Stimulated activated CD4-positive, alpha-beta T cell treated with anti-CD3 and anti-CD28 coated beads, Interleukin-12 subunit alpha, Interleukin-12 subunit beta, amount 100 ng/mL, for 24 hours (primary cell): ENCODE measurements at regions not wholly inside any gene's neighbourhood (a gene's known extent, or its start where the extent isn't known, plus 50 kb on each side); places are given as distances from the start of the nearest gene placed in this dataset.

Experiments used
- DNase-seq, 2 experiments: peaks; one replicate each; pipeline ENCODE4 v3.0.0-alpha.2; 2020; ENCODE audit warnings: low read depth in 2 of 2

DNA sequence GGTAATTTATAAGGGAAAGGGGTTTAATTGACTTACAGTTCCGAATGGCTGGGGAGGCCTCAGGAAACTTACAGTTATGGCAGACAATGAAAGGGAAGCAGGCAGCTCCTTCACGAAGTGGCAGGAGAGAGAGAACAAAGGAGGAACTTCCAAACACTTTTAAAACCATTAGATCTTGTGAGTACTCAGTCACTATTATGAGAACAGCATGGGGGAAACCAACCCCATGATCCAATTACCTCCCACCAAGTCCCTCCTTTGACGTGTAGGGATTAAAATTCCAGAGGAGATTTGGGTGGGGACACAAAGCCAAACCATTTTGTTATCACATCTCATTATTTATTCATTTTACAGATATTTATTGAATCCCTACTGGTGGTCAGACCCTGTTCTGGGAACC lies 822.8 kb downstream of the GALC start:
- no peak for DNase-seq

DNA sequence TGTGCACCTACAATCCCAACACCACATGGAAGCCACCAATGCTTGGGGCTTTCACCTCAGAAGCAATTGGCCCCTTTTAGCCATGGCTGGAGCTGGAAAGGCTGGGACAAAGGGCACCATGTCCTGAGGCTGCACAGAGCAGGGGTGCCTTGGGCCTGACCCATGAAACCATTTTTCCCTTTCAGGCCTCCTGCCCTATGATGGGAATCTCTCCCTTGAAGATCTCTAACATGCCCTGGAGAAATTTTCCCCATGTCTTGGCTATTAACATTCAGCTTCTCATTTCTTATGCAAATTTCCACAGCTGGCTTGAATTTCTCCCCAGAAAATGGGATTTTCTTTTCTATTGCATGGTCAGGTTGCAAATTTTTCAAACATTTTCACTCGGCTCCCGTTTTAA lies 823.6 kb downstream of the GALC start:
- DNase-seq, result no peak

DNA sequence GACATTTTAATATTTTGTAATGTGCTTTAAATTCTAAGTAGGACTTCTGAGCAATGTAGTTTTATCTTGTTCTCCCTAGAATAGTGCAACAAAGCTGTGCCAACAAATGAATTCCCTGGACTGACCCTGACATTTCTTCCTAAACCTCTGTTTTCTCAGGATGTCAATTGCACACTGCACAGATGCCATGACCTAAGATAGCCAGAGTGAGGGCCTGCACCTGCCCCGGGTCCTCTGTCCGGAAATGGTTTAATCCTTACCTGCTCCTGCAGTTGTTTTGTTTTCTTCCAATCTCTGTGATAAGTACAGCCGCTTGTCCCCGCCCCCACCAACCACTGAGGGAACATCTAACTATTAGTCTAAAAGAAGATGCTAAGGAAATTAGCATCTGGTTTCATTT lies 831.5 kb downstream of the GALC start:
- no peak for DNase-seq

DNA sequence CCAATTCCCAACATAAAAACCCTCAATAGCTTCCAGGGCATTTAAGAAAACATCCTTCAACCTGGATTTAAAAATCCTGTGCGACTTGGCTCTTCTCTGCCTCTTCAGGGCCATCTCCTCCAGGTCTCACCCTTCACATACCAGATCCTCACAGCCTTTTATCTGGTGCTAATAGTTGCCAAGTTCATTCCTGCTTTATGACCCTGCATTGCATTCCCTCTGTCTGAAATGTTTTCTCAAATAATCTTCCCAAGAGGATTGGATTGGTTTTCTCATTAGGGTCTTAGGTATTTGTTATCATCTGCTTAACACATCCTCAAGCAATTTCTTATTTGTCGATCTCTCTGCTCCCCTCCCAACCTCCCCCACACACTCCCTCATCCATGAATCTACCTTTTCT lies 832.0 kb downstream of the GALC start:
- DNase-seq, result no peak

DNA sequence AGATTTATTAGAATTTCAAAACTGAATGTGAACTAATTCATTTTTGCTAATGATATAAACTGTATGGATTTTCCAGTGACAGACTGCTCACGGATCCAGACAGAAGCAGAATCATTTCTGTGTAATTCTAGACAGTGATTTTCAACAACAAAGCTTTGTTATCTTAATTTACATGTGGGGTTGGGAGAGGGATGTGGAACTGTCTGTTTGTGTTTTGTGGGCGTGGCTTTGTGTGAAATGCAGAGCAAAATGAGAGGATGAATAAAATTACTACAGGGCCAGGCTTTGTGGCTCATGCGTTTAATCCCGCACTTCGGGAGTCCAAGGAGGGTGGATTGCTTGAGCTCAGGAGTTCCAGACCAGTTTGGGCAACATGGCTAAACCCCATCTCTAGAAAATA lies 834.7 kb downstream of the GALC start:
- DNase-seq, result no peak

DNA sequence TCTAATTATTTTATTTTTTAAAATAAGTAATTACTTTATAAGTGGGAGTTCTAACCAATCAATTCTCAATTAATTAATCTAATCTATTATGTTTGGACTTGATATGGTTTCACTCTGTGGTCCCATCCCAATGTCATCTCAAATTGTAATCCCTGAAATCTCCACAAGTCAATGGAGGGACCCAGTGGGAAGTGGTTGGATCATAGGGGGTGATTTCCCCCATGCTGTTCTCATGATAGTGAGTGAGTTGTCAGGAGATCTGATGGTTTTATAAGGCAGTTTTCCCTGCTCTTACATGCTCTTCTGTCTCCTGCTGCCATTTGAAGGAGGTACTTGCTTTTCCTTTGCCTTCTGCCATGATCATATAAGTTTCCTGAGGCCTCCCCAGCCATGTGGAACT lies 836.1 kb downstream of the GALC start:
- DNase-seq, result no peak

DNA sequence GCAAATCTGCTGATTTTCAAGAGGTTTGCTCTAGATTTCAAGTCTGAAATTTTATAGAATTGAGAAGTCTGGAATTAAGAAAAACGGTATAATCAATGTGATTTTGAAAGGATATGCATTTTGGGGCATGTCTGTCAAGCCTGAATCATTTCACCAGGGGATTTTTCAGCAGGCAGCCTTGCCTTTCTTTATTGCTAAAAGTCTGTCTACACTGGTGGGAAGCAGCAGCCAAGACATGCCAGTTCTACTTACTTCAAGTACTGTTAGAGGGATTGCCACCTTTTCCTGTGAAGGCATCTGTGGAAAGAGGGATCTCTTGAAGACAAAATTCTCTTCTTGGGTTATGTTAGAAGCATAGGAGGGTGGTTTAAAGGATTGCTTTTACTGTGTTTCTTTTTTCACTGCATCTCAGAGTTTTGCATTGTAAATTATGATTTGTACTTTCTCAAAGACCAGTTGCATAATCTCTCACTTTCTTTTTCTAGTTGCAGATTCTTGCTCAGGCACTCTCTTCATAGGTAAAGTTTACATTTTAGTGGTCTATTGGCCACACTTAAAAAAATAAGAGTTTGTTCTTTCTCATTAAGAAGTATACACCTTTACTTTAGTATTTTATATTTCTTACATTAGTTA lies 837.0 kb downstream of the GALC start:
- DNase-seq, result no peak

DNA sequence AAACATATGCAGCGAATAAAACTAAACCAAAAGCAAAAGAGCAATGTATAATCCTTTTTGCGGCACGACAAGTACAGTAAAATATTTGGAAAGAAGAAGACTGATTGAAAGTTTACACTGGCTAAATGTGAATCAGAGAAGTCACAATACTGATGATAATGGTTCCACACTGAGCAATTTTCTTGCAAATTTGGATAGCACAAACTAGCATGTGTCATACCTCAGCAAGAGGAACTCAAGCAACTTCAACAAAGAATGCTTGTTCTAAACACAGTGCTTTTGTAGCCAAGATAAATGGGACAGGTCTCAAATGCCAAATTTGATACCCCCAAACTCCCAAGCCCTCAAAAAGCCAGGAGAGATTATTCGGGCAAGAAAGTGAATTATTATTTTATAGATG lies 839.1 kb downstream of the GALC start:
- no peak for DNase-seq

DNA sequence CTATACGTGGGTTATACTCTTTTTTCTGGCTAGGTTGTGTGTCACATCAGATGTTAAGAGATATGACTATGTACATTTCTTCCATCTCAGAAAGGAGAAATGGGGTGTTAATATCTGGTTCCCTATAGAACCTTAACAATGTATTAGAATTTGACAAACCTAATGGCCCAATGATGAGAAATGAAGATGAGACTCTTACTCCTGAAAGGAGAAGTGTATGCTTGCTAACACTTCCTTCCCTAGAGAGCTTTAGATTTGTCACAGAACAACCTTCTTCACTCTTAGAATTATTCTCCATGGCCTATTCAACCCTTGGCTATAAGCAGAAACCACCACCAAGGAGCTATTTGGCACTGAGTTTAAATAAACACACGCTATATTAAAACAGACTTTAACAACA lies 839.6 kb downstream of the GALC start:
- no peak for DNase-seq

DNA sequence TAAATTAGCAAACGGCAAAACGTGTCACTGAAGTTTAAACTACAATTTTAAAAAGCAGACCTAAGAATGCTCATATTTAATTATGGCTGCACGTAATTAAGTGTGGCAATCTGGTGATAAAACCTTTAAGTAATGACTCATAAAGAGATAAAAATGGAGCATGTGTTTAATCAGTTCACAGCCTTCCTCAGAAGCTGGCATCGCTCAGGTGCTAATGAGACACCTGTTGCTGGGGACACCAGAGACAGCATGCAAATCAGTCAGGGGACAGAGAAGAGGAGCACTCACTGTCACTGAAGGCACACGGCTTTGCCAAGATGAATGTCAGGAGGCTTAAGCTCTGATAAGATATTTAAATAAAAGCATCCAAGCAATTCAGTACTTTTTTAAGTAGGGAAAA lies 840.3 kb downstream of the GALC start:
- no peak for DNase-seq

DNA sequence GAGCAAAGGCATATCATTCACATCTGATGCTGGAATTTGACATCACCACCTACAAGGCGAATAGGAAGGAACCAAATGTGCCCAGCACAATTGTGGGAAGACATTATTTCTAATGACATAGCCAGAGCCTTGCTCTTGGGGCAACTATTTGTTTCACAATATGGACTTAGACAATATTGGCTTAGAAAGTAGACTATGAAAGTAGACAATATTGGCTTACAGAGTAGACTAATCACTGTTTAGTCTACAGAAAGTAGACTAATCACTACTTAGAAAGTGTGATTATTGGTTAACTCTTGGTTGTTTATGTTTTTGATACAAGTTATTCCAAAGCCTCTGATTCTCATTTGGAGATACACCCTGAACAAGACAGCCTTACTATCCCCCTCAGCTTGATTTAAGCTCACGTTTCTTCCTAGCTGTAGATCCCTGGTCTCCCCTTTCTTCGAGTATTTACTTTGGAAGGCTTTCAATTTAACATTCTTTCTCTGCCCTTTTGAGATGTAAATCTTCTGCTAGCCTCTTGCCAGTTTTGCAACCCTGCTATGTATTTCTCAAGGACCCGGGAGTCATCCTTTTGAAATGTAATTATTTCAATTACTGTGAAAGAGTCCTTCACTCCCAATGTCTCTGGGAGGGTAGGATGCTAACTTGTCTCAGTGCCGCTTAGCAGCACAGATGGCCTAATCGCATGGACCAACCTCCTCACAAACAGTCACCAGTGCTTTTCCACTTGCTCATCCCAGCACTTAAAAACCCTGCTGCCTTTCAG lies 843.2 kb downstream of the GALC start:
- DNase-seq, result no peak

DNA sequence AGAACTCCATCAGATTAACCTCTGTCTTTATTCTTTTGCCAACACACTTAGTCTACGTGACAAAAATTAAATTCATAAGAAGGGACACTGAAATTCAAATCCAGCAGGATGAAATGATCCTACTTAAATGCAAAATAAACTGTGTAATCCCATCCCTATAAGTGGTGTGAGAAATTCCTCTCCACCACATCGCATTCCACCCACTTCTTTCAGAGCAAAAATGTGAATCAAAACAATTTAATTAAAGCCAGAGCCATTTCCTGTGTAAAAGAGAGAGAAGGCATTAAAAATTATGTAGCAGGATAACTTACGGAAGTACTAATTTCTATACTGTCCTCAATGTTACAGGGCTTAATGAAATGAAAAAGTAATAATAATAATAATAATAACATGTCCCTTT lies 844.3 kb downstream of the GALC start:
- DNase-seq, result no peak

DNA sequence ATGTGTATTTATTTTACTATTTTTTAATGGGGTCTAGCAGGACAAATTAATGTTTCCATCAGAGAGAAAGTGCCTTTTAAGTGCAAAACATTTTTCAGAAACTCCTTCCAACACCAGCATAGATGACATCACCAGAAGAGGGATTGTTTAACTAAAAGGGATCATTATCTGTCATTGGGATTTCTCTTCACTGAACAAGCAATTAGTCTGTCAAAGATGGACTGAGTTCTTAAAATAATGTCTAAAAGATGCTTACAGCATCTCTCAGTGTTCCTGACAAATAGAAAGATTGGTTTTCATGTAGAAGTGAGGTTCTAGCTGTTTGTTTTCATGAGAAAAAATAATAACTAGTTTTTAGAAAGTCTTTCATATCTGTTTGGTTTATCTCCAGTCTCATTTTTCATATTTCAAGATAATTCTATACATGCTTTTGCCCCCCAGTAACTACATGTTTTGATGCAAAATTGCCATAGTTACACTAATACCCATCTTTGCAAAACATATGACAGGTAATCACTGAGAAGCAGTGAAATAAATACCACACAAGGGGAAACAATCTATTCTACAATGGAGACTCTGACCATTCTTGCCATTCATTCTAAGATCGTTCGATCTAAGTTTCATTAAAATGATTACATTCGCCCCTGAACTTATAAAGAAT lies 850.3 kb downstream of the GALC start:
- DNase-seq, result no peak

DNA sequence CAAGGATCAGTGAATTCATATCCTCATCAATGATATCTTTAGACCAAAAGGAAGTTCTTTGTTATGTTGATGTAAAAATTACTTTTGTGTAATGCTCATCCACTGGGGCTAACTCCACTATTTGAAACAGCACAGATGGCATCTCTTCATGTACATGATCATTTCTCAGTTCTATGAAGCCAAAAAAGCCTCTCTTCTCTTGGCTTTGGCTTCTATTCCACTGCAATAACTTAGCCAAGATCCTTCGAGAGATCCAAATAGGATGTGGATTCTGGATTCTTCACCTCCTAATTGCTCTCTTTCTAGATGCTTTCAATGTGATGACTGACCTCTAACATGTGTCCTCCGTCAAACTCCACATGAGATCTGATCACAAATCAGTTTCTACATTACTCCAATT lies 851.2 kb downstream of the GALC start:
- no peak for DNase-seq

DNA sequence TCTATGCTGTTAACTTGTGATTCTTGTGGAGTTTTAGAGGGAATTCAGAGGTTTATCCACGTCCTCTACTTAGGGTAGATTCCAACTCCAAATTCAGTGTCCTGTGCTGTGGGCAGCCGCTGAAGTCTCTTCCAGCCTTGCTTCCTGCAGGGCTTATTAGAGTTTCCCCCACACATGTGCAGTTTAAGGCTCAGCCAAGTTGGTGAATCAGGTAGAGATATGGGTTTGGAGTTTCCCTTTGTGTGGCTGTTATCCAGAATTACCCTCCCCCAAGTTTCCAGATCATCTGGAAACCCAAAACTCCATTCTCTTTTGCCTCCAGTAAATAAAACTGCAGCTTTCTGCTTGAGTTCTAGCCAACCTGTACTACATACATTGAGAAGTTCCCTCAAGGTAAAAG lies 853.7 kb downstream of the GALC start:
- DNase-seq, result no peak

DNA sequence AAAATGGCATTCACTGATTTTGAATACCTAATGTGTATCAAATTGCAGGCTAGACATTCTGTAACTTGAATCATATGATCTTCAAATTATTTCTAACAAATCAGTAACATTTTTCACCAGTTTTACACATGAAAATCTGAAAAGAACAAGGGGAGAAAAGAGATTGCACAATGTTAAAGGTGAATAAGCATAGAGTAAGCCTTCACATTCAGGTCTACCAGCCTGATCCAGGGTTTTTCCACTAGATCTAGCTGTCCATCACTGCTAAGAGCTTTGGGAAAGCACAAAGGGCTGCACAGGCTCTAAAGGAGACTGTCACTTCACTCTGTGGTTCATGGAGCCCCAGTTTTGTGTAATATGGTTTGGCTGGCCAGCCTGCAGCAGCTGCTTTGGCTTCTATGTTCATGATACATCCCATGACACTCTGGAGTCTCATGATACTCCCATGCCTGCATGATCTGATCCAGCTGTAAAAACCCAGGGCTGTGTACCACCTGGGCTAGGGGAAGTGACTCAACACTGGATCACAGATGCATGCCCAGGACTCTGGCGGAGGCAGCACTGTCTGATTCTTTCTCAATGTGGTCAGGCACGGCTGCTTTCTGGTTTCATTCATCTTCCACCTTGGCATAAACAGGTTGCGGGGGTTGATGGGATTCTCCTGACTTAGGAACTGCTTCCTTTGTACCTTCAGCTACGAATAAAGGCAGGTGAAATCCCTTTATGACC lies 859.7 kb downstream of the GALC start:
- no peak for DNase-seq

DNA sequence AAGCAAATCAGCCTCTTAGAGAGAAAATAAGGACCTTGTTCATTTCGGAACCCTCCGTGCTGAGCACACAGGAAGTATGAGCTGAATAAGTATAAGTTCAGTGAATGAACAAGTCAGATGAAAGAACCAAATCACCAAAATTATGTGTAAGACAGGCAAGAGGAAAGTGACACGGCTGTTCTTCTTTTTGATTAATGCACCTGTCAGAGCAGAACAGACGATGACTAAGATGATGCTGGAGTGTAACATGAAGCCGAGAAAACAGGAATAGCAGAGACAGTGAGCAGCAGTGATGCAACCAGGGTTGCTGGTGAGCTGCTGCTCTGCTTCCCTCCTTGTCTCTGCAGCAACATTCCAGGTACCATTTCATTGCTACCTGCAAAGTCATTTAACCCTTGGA lies 861.1 kb downstream of the GALC start:
- no peak for DNase-seq

DNA sequence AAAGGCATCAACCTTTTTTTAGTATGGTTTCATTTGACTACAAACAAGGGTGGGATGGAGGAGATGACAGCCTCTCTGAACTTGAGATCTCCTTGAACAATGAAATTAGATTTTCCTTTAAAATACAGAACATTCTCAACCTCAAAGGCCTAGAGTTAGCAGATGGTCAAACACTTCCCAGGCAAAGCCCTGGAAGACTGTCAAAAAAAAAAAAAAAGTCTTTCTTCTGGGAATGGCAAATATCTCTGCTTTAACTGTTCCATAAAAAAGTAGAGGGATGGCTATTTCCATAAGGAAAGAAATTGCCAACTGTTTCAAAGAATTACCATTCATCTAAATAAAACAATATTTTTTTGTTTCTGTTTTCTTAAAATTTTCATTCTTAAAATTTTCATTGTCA lies 870.8 kb downstream of the GALC start:
- DNase-seq, result no peak

DNA sequence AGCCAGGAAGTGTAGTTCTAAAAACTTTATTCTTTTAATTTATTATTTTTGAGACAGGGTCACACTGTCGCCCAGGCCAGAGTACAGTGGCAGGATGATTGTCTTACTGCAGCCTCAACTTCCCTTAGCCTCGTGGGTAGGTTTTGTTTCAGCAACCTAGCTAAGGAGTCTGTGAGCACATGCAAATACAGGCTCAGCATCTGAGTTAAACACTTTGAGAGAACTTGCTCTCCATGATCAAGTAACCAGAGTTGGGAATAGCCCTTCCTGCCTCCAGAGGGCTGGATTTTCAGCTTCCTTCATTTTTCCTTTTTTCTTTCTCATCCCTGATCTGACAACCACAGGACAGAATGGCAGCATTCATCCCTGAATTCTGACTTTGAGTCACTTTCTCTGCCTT lies 871.3 kb downstream of the GALC start:
- DNase-seq, result no peak

DNA sequence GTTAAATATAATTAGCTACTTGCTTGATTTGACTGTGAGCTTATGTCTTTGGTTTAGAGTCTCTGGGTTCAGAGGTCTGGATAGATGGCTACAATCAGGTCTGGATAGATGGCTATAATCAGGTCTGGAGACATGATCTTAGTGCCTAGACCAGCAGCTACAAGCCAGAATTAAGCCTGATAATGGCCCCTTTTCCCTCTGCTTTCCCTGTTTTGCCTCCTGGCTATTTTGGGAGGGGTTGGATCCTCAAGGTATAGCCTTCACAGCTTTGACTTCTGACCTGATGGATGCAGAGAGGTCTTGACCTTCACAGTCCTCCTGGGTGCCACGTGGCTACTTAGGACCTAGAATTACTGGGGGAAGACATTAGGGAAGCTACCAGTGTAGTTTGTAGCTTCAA lies 877.7 kb downstream of the GALC start:
- DNase-seq, result no peak

DNA sequence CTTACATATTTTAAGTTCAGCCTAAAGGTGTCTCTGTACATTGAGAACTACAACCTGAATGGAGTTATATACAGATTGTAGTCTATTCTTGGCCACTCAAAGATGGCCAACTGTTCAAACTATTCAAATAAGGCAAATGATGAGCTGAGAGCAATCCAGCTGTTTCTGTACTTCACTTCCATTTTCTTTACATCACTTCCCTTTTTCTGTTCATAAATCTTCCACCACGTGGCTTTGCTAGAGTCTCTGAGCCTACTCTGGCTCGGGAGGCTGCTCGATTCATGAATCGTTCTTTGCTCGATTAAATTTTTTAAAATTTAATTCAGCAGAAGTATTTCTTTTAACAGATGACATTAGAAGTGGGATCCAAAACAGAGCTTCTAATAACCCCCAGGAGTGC lies 879.7 kb downstream of the GALC start:
- DNase-seq, result no peak

DNA sequence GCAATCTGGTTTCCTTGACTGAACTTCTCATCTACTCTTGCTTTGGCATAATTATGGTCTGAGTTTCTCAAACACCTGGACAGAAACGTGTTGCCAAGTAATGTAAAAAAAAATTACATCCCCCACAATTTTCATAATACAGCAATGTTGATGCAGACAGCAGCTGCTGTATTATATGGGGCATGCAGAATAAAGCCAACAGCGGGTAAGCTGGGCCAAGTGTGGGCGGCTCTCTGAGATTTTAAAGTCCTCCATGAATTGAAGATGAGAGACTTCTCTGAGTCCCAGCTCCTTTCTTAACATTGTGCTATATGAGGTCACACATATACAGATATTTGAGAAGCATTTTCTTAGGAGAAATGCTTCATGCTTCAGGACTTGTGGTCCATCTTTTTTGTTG lies 881.2 kb downstream of the GALC start:
- no peak for DNase-seq

DNA sequence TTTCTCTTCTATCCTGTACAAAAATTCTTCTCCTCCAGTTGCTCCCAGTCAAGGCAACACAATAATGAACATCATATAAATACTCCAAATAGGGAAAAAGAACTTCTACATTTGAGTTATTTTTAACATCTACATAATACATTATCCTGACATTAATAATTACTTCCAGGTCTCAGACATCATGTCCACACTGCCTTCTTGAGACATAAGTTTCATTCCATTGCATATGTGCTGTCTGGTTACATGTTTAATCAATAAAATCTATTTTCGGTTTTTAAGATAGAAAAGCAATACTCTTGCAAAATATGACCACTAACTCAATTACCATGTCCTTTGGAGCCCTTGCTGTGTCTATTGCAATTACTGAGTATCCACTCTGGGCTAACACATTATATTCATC lies 881.9 kb downstream of the GALC start:
- DNase-seq, result no peak
